ENCODE measurements at regions not wholly inside any gene's neighbourhood (a gene's known extent, or its start where the extent isn't known, plus 50 kb on each side); places are given as distances from the start of the nearest gene placed in this dataset.

GRCh38 chr13:69363360-69363759, 744.3 kb upstream of the ATXN8OS start:
- Mint-ChIP-seq H3K4me1 (ENCODE audit: low read depth) (no peaks in the 10 kb centered on the region), H3K27ac (no peak overlapping the region), H3K27me3 (no peaks in the 10 kb centered on the region), H3K36me3 (ENCODE audit: insufficient read depth) (no peaks in the 10 kb centered on the region), H3K4me3 (ENCODE audit: low read depth) (no peak overlapping the region), H3K9me3 (ENCODE audit: low read depth) (no peaks in the 10 kb centered on the region)
- no peak for DNase-seq (ENCODE audit: low spot score, unreplicated experiment)
- TF ChIP-seq, protein P1, sequence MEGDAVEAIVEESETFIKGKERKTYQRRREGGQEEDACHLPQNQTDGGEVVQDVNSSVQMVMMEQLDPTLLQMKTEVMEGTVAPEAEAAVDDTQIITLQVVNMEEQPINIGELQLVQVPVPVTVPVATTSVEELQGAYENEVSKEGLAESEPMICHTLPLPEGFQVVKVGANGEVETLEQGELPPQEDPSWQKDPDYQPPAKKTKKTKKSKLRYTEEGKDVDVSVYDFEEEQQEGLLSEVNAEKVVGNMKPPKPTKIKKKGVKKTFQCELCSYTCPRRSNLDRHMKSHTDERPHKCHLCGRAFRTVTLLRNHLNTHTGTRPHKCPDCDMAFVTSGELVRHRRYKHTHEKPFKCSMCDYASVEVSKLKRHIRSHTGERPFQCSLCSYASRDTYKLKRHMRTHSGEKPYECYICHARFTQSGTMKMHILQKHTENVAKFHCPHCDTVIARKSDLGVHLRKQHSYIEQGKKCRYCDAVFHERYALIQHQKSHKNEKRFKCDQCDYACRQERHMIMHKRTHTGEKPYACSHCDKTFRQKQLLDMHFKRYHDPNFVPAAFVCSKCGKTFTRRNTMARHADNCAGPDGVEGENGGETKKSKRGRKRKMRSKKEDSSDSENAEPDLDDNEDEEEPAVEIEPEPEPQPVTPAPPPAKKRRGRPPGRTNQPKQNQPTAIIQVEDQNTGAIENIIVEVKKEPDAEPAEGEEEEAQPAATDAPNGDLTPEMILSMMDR (IDR thresholded peaks at IDR 0.05; ENCODE audit: unreplicated experiment): no peak

DNA sequence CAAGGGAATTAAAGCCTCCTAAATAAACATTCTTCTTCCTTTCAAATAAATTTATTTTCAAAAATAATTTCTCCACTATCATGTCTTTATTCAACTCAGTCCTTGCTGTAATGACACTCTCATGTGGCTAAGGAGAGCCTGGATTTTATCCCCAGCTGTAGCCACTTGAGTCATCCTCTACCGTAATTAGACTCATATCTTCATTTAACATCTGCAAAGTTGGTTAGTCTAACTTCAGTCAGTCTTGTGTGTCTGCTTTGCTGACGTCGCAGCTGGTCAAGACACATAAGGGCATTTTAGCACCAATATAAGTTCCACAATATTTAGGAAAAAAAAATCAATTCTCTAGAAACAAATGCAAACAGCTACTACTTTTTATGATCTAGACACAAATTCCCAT, 776.4 kb upstream of the ATXN8OS start:
- H3K4me1 Mint-ChIP-seq (ENCODE audit: low read depth): peaks cover 10% of the 10 kb centered on the region
- no peaks in the 10 kb centered on the region for H3K9me3 Mint-ChIP-seq (ENCODE audit: low read depth)
- no peak overlapping the region for H3K27ac Mint-ChIP-seq
- H3K36me3 Mint-ChIP-seq (ENCODE audit: insufficient read depth): no peaks in the 10 kb centered on the region
- TF ChIP-seq, protein P1 (IDR thresholded peaks at IDR 0.05; ENCODE audit: unreplicated experiment): no peak
- DNase-seq (ENCODE audit: low spot score, unreplicated experiment): no peak
- H3K27me3 Mint-ChIP-seq: no peaks in the 10 kb centered on the region
- H3K4me3 Mint-ChIP-seq (ENCODE audit: low read depth): no peak overlapping the region

DNA sequence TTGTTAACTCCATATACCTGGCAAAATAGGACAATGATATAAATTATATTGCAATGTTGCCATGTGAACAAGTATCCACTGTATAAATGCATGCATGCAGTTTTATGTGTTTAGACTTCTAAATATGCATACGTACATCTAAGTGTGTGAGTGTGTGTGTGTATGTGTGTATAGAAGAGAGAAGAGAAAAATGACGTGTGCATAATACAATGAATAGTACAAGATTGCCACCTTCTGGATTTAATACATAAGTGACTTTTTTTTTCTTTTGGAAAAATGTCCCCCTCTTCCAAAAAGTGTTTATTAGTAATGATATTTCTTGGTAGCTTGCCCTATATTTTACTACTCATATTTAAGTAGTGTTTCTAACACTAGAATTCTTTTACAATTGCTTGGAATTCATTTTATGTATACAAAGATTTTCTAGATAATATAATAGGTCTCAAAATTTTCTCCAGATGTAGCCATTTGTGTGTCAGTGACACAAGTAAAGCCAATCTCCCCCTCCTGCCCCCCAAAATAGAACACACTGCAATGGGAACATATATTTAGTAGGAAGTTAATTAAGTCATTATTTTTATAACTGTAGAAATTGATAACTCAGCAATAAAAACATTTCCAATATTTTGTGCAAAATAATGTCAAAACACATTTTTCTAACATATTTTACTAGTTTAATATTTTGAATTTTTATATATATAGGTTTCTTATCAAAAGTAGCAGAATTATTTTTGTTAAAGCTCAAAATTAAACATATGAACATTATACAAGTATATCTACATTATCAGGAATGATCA, 783.3 kb upstream of the ATXN8OS start:
- Mint-ChIP-seq H3K27ac (no peak overlapping the region), H3K9me3 (ENCODE audit: low read depth) (no peaks in the 10 kb centered on the region), H3K4me3 (ENCODE audit: low read depth) (no peak overlapping the region), H3K27me3 (no peaks in the 10 kb centered on the region), H3K4me1 (ENCODE audit: low read depth) (peaks cover 15% of the 10 kb centered on the region), H3K36me3 (ENCODE audit: insufficient read depth) (no peaks in the 10 kb centered on the region)
- DNase-seq (ENCODE audit: low spot score, unreplicated experiment): no peak
- TF ChIP-seq, protein P1 (IDR thresholded peaks at IDR 0.05; ENCODE audit: unreplicated experiment): peak; percentile 63

DNA sequence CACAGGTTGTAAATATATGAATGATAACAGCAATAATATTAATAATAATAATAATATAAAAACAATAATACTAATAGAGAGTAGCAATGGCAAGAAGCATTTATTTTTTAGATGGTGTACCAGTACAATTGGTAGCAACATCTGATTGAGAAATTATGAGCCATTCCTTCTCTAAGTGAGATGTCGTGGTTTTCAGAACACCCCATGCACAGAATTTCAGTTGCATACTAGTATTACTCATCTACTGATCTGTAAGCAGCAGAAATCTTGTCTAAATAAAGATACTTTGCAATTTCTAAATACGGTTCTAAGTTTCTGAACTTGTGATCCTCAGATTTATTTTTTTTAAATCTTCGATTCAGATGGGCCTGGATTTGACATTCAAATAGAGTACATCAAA, 788.0 kb upstream of the ATXN8OS start:
- TF ChIP-seq, protein P1 (IDR thresholded peaks at IDR 0.05; ENCODE audit: unreplicated experiment): no peak
- Mint-ChIP-seq H3K9me3 (ENCODE audit: low read depth) (no peaks in the 10 kb centered on the region), H3K27me3 (no peaks in the 10 kb centered on the region), H3K4me1 (ENCODE audit: low read depth) (peaks cover 5% of the 10 kb centered on the region), H3K36me3 (ENCODE audit: insufficient read depth) (no peaks in the 10 kb centered on the region), H3K27ac (no peak overlapping the region), H3K4me3 (ENCODE audit: low read depth) (no peak overlapping the region)
- DNase-seq (ENCODE audit: low spot score, unreplicated experiment): no peak

GRCh38 chr13:69315039-69315438, 792.6 kb upstream of the ATXN8OS start:
- Mint-ChIP-seq H3K4me1 (ENCODE audit: low read depth) (no peaks in the 10 kb centered on the region), H3K4me3 (ENCODE audit: low read depth) (no peak overlapping the region), H3K27ac (no peak overlapping the region), H3K27me3 (no peaks in the 10 kb centered on the region), H3K36me3 (ENCODE audit: insufficient read depth) (no peaks in the 10 kb centered on the region), H3K9me3 (ENCODE audit: low read depth) (no peaks in the 10 kb centered on the region)
- no peak for DNase-seq (ENCODE audit: low spot score, unreplicated experiment)
- TF ChIP-seq, protein P1 (IDR thresholded peaks at IDR 0.05; ENCODE audit: unreplicated experiment): no peak

Data from progenitor cell of endocrine pancreas (in vitro differentiated cells).